HEK293 (cell line): ENCODE measurements at regions not wholly inside any gene's neighbourhood (a gene's known extent, or its start where the extent isn't known, plus 50 kb on each side); places are given as distances from the start of the nearest gene placed in this dataset.

Experiments used
- HOXA7 ChIP-seq: sonication (generic); formaldehyde crosslinking; IDR thresholded peaks from 2 replicates; pipeline ENCODE4 v1.8.1; 2022; ENCODE audit warnings: missing genetic modification reagents, borderline replicate concordance
- IKZF3 ChIP-seq: fragments of 450-650 bp; IDR thresholded peaks from 2 replicates; pipeline ENCODE4 v1.5.0; 2018; ENCODE audit warnings: missing biosample characterization, mild to moderate bottlenecking, missing genetic modification characterization, moderate library complexity
- KLF1 ChIP-seq: fragments of 450-650 bp; formaldehyde crosslinking; IDR thresholded peaks from 2 replicates; pipeline ENCODE4 v1.5.1; 2016; ENCODE audit warnings: missing biosample characterization, missing genetic modification characterization
- KLF9 ChIP-seq: fragments of 450-650 bp; formaldehyde crosslinking; IDR thresholded peaks from 2 replicates; pipeline ENCODE4 v1.5.1; 2016; ENCODE audit warnings: missing biosample characterization, missing genetic modification characterization, low read depth
- RBAK ChIP-seq: fragments of 450-650 bp; formaldehyde crosslinking; IDR thresholded peaks from 2 replicates; pipeline ENCODE4 v1.5.1; 2016; ENCODE audit warnings: missing biosample characterization, missing genetic modification characterization
- SCRT2 ChIP-seq: fragments of 450-650 bp; formaldehyde crosslinking; IDR thresholded peaks from 2 replicates; pipeline ENCODE4 v1.5.1; 2016; ENCODE audit warnings: missing biosample characterization, missing genetic modification characterization
- SETDB1 ChIP-seq: IDR thresholded peaks from one replicate; pipeline ENCODE4 v1.6.1; 2017; ENCODE audit warnings: mild to moderate bottlenecking, low read length, moderate library complexity, mixed read lengths; ENCODE audit not compliant: insufficient read length
- TCF7L2 ChIP-seq: IDR thresholded peaks from 2 replicates; pipeline ENCODE4 v1.6.1; 2011; ENCODE audit warnings: low read depth, mild to moderate bottlenecking, inconsistent platforms, low read length, moderate library complexity, borderline replicate concordance
- WT1 ChIP-seq: fragments of 450-650 bp; formaldehyde crosslinking; IDR thresholded peaks from 2 replicates; pipeline ENCODE4 v1.5.1; 2016; ENCODE audit warnings: missing biosample characterization, missing genetic modification characterization
- YY1 ChIP-seq: fragments of 450-650 bp; formaldehyde crosslinking; IDR thresholded peaks from 2 replicates; pipeline ENCODE4 v1.5.1; 2018; ENCODE audit warnings: missing biosample characterization, missing genetic modification characterization
- ZNF112 ChIP-seq: fragments of 450-650 bp; formaldehyde crosslinking; IDR thresholded peaks from 2 replicates; pipeline ENCODE4 v1.5.0; 2017; ENCODE audit warnings: missing biosample characterization, missing genetic modification characterization
- ZNF211 ChIP-seq: fragments of 450-650 bp; formaldehyde crosslinking; IDR thresholded peaks from 2 replicates; pipeline ENCODE4 v1.5.1; 2016; ENCODE audit warnings: low read depth, missing biosample characterization, missing genetic modification characterization
- ZNF239 ChIP-seq: fragments of 450-650 bp; formaldehyde crosslinking; IDR thresholded peaks from 2 replicates; pipeline ENCODE4 v1.5.1; 2016; ENCODE audit warnings: missing biosample characterization, missing genetic modification characterization
- ZNF24 ChIP-seq: fragments of 450-650 bp; formaldehyde crosslinking; IDR thresholded peaks from 2 replicates; pipeline ENCODE4 v1.5.1; 2016; ENCODE audit warnings: missing biosample characterization, missing genetic modification characterization
- ZNF302 ChIP-seq: fragments of 450-650 bp; formaldehyde crosslinking; IDR thresholded peaks from 2 replicates; pipeline ENCODE4 v1.5.1; 2016; ENCODE audit warnings: missing biosample characterization, missing genetic modification characterization, low read depth
- ZNF366 ChIP-seq: fragments of 450-650 bp; formaldehyde crosslinking; conservative IDR thresholded peaks from 2 replicates; pipeline ENCODE4 v1.5.1; 2016; ENCODE audit warnings: missing biosample characterization, missing genetic modification characterization
- ZNF433 ChIP-seq: fragments of 450-650 bp; formaldehyde crosslinking; IDR thresholded peaks from 2 replicates; pipeline ENCODE4 v1.5.1; 2016; ENCODE audit warnings: missing biosample characterization, missing genetic modification characterization, low read depth
- ZNF530 ChIP-seq: fragments of 450-650 bp; formaldehyde crosslinking; IDR thresholded peaks from 2 replicates; pipeline ENCODE4 v1.5.1; 2016; ENCODE audit warnings: low read depth, missing biosample characterization, missing genetic modification characterization
- ZNF629 ChIP-seq: fragments of 450-650 bp; formaldehyde crosslinking; IDR thresholded peaks from 2 replicates; pipeline ENCODE4 v1.5.1; 2017; ENCODE audit warnings: missing biosample characterization, missing genetic modification characterization
- ZNF660 ChIP-seq: fragments of 450-650 bp; IDR thresholded peaks from 2 replicates; pipeline ENCODE4 v1.5.1; 2018; ENCODE audit warnings: missing biosample characterization, mild to moderate bottlenecking, missing genetic modification characterization
- ZNF843 ChIP-seq: fragments of 450-650 bp; formaldehyde crosslinking; IDR thresholded peaks from 2 replicates; pipeline ENCODE4 v1.5.1; 2016; ENCODE audit warnings: missing biosample characterization, missing genetic modification characterization
- ZSCAN30 ChIP-seq: fragments of 450-650 bp; IDR thresholded peaks from 2 replicates; pipeline ENCODE4 v1.5.1; 2018; ENCODE audit warnings: missing biosample characterization, mild to moderate bottlenecking, missing genetic modification characterization, moderate library complexity
- TF ChIP-seq, protein P1 (sequence below): fragments of 450-650 bp; formaldehyde crosslinking; IDR thresholded peaks from 2 replicates; pipeline ENCODE4 v1.5.1; 2016; ENCODE audit warnings: missing biosample characterization, missing genetic modification characterization
- TF ChIP-seq, protein P2 (sequence below): fragments of 450-650 bp; formaldehyde crosslinking; IDR thresholded peaks from 2 replicates; pipeline ENCODE4 v1.5.0; 2017; ENCODE audit warnings: missing biosample characterization, missing genetic modification characterization, borderline replicate concordance
- TF ChIP-seq, protein P3 (sequence below): fragments of 450-650 bp; formaldehyde crosslinking; IDR thresholded peaks from 2 replicates; pipeline ENCODE4 v1.5.1; 2016; ENCODE audit warnings: missing biosample characterization, missing genetic modification characterization
- TF ChIP-seq, protein P4 (sequence below): fragments of 450-650 bp; formaldehyde crosslinking; conservative IDR thresholded peaks from 2 replicates; pipeline ENCODE4 v1.5.1; 2016; ENCODE audit warnings: low read depth, missing biosample characterization, missing genetic modification characterization
- TF ChIP-seq, protein P5 (sequence below): sonication (generic); formaldehyde crosslinking; IDR thresholded peaks from 2 replicates; pipeline ENCODE4 v1.8.1; 2022; ENCODE audit warnings: mild to moderate bottlenecking, moderate library complexity, missing genetic modification reagents

DNA sequence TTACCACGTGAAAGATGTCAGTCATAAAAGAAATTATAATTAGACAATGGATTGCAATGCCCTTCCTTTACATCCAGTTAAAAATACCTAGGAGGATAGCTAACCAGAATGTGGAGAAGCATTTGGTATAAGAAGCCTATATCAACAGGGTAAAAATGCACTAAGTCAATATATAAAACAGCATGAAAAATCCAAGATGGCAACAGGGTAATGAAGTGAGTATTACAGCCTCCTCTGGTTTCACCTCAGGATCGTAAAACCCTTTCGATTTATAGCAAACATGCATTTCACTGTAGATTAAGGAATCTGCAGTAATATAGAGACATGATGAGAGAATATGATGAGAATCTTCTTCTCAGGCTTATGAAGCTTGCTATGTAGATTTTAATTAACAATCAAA lies 999.3 kb downstream of the NR2F1-AS1 start (continued):
- TF ChIP-seq, protein P1, sequence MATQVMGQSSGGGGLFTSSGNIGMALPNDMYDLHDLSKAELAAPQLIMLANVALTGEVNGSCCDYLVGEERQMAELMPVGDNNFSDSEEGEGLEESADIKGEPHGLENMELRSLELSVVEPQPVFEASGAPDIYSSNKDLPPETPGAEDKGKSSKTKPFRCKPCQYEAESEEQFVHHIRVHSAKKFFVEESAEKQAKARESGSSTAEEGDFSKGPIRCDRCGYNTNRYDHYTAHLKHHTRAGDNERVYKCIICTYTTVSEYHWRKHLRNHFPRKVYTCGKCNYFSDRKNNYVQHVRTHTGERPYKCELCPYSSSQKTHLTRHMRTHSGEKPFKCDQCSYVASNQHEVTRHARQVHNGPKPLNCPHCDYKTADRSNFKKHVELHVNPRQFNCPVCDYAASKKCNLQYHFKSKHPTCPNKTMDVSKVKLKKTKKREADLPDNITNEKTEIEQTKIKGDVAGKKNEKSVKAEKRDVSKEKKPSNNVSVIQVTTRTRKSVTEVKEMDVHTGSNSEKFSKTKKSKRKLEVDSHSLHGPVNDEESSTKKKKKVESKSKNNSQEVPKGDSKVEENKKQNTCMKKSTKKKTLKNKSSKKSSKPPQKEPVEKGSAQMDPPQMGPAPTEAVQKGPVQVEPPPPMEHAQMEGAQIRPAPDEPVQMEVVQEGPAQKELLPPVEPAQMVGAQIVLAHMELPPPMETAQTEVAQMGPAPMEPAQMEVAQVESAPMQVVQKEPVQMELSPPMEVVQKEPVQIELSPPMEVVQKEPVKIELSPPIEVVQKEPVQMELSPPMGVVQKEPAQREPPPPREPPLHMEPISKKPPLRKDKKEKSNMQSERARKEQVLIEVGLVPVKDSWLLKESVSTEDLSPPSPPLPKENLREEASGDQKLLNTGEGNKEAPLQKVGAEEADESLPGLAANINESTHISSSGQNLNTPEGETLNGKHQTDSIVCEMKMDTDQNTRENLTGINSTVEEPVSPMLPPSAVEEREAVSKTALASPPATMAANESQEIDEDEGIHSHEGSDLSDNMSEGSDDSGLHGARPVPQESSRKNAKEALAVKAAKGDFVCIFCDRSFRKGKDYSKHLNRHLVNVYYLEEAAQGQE (tag by site-specific recombination): no peak
- TF ChIP-seq WT1 (tag by site-specific recombination): no peak
- TF ChIP-seq, protein P2, sequence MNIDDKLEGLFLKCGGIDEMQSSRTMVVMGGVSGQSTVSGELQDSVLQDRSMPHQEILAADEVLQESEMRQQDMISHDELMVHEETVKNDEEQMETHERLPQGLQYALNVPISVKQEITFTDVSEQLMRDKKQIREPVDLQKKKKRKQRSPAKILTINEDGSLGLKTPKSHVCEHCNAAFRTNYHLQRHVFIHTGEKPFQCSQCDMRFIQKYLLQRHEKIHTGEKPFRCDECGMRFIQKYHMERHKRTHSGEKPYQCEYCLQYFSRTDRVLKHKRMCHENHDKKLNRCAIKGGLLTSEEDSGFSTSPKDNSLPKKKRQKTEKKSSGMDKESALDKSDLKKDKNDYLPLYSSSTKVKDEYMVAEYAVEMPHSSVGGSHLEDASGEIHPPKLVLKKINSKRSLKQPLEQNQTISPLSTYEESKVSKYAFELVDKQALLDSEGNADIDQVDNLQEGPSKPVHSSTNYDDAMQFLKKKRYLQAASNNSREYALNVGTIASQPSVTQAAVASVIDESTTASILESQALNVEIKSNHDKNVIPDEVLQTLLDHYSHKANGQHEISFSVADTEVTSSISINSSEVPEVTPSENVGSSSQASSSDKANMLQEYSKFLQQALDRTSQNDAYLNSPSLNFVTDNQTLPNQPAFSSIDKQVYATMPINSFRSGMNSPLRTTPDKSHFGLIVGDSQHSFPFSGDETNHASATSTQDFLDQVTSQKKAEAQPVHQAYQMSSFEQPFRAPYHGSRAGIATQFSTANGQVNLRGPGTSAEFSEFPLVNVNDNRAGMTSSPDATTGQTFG (tag by site-specific recombination): no peak
- TF ChIP-seq, protein P3, sequence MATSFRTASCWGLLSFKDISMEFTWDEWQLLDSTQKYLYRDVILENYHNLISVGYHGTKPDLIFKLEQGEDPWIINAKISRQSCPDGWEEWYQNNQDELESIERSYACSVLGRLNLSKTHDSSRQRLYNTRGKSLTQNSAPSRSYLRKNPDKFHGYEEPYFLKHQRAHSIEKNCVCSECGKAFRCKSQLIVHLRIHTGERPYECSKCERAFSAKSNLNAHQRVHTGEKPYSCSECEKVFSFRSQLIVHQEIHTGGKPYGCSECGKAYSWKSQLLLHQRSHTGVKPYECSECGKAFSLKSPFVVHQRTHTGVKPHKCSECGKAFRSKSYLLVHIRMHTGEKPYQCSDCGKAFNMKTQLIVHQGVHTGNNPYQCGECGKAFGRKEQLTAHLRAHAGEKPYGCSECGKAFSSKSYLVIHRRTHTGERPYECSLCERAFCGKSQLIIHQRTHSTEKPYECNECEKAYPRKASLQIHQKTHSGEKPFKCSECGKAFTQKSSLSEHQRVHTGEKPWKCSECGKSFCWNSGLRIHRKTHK (tag by site-specific recombination): no peak
- TF ChIP-seq TCF7L2: no peak
- no peak for TF ChIP-seq ZNF24 (tag by site-specific recombination)
- TF ChIP-seq KLF9: no peak
- TF ChIP-seq YY1: 0 out of 2 replicates have a peak, but pooled peaks have one; percentile 57
- TF ChIP-seq ZNF302 (tag by site-specific recombination): no peak
- TF ChIP-seq ZNF211 (tag by site-specific recombination): no peak
- peak; percentile 76 for TF ChIP-seq ZSCAN30 (tag by site-specific recombination)
- TF ChIP-seq, protein P4, sequence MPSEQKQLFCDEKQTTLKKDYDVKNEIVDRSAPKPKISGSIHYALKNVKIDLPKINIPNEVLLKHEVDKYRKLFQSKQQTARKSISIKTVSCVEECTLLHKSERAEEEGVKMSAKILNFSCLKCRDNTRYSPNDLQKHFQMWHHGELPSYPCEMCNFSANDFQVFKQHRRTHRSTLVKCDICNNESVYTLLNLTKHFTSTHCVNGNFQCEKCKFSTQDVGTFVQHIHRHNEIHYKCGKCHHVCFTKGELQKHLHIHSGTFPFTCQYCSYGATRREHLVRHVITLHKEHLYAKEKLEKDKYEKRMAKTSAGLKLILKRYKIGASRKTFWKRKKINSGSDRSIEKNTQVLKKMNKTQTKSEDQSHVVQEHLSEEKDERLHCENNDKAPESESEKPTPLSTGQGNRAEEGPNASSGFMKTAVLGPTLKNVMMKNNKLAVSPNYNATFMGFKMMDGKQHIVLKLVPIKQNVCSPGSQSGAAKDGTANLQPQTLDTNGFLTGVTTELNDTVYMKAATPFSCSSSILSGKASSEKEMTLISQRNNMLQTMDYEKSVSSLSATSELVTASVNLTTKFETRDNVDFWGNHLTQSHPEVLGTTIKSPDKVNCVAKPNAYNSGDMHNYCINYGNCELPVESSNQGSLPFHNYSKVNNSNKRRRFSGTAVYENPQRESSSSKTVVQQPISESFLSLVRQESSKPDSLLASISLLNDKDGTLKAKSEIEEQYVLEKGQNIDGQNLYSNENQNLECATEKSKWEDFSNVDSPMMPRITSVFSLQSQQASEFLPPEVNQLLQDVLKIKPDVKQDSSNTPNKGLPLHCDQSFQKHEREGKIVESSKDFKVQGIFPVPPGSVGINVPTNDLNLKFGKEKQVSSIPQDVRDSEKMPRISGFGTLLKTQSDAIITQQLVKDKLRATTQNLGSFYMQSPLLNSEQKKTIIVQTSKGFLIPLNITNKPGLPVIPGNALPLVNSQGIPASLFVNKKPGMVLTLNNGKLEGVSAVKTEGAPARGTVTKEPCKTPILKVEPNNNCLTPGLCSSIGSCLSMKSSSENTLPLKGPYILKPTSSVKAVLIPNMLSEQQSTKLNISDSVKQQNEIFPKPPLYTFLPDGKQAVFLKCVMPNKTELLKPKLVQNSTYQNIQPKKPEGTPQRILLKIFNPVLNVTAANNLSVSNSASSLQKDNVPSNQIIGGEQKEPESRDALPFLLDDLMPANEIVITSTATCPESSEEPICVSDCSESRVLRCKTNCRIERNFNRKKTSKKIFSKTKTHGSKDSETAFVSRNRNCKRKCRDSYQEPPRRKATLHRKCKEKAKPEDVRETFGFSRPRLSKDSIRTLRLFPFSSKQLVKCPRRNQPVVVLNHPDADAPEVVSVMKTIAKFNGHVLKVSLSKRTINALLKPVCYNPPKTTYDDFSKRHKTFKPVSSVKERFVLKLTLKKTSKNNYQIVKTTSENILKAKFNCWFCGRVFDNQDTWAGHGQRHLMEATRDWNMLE (tag by site-specific recombination): no peak
- no peak for TF ChIP-seq ZNF366 (tag by site-specific recombination)
- TF ChIP-seq ZNF530 (tag by site-specific recombination): no peak
- no peak for TF ChIP-seq ZNF112 (tag by site-specific recombination)
- TF ChIP-seq, protein P5, sequence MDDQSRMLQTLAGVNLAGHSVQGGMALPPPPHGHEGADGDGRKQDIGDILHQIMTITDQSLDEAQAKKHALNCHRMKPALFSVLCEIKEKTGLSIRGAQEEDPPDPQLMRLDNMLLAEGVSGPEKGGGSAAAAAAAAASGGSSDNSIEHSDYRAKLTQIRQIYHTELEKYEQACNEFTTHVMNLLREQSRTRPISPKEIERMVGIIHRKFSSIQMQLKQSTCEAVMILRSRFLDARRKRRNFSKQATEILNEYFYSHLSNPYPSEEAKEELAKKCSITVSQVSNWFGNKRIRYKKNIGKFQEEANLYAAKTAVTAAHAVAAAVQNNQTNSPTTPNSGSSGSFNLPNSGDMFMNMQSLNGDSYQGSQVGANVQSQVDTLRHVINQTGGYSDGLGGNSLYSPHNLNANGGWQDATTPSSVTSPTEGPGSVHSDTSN (CRISPR knock-in tag): no peak
- no peak for TF ChIP-seq ZNF239 (tag by site-specific recombination)
- no peak for TF ChIP-seq ZNF660
- no peak for TF ChIP-seq RBAK (tag by site-specific recombination)
- no peak for TF ChIP-seq HOXA7 (CRISPR knock-in tag)
- peak; percentile 46 for TF ChIP-seq SCRT2 (tag by site-specific recombination)
- no peak for TF ChIP-seq ZNF433 (tag by site-specific recombination)
- TF ChIP-seq ZNF843 (tag by site-specific recombination): no peak
- no peak for TF ChIP-seq IKZF3 (tag by site-specific recombination)
- TF ChIP-seq KLF1 (tag by site-specific recombination): no peak
- TF ChIP-seq SETDB1: no peak
- no peak for TF ChIP-seq ZNF629 (tag by site-specific recombination)
